ENCODE measurements at regions not wholly inside any gene's neighbourhood (a gene's known extent, or its start where the extent isn't known, plus 50 kb on each side); places are given as distances from the start of the nearest gene placed in this dataset.

- 50 to 66% (median 60%) methylated on average over 3 of the region's 3 CpGs for WGBS, 5 donors
- no peak for TF ChIP-seq POLR2AphosphoS5 (IDR thresholded peaks at IDR 0.05)
- TF ChIP-seq, protein P1, sequence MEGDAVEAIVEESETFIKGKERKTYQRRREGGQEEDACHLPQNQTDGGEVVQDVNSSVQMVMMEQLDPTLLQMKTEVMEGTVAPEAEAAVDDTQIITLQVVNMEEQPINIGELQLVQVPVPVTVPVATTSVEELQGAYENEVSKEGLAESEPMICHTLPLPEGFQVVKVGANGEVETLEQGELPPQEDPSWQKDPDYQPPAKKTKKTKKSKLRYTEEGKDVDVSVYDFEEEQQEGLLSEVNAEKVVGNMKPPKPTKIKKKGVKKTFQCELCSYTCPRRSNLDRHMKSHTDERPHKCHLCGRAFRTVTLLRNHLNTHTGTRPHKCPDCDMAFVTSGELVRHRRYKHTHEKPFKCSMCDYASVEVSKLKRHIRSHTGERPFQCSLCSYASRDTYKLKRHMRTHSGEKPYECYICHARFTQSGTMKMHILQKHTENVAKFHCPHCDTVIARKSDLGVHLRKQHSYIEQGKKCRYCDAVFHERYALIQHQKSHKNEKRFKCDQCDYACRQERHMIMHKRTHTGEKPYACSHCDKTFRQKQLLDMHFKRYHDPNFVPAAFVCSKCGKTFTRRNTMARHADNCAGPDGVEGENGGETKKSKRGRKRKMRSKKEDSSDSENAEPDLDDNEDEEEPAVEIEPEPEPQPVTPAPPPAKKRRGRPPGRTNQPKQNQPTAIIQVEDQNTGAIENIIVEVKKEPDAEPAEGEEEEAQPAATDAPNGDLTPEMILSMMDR (IDR thresholded peaks at IDR 0.05) = no peak
- TF ChIP-seq POLR2A (IDR thresholded peaks at IDR 0.05) = no peak
- TF ChIP-seq EP300 (IDR thresholded peaks at IDR 0.05) = no peak
- Histone ChIP-seq H3K4me1 (no peaks in the 10 kb centered on the region), H3K4me3 (no peak overlapping the region), H3K27me3 (peaks cover 0 to 3% (median 0%) of the 10 kb centered on the region in 3 donors), H3K9me3 (peaks cover 0 to 14% (median 10%) of the 10 kb centered on the region in 4 donors), H3K27ac (no peak overlapping the region), H3K36me3 (no peaks in the 10 kb centered on the region)
- intact Hi-C loops (cut with DNase I; ENCODE audit: low total_unique reads) = no loop called here
- no peak for DNase-seq
Measured at GRCh38 chr14:94989946-94990345, 167.4 kb downstream of the DICER1 start.

- intact Hi-C loops (cut with DNase I; ENCODE audit: low total_unique reads) = no loop called here
- H3K27ac ChIP-seq = no peak overlapping the region
- 62 to 82% (median 66%) methylated on average over 4 of the region's 4 CpGs for WGBS, 5 donors
- no peaks in the 10 kb centered on the region for H3K4me1 ChIP-seq
- H3K36me3 ChIP-seq = no peaks in the 10 kb centered on the region
- H3K9me3 ChIP-seq = peaks cover 0 to 14% (median 10%) of the 10 kb centered on the region in 4 donors
- TF ChIP-seq POLR2A (IDR thresholded peaks at IDR 0.05) (no peak), POLR2AphosphoS5 (IDR thresholded peaks at IDR 0.05) (no peak), EP300 (IDR thresholded peaks at IDR 0.05) (no peak)
- TF ChIP-seq, protein P1 (IDR thresholded peaks at IDR 0.05) = no peak
- no peak for DNase-seq
- H3K27me3 ChIP-seq = no peaks in the 10 kb centered on the region
- no peak overlapping the region for H3K4me3 ChIP-seq
Measured at GRCh38 chr14:94989417-94989816, 167.9 kb downstream of the DICER1 start.

GRCh38 chr14:94987409-94987808 is 169.9 kb downstream of the DICER1 start:
- DNase-seq = no peak
- WGBS, 5 donors = 92 to 99% (median 95%) methylated on average over 2 of the region's 2 CpGs
- TF ChIP-seq EP300 (IDR thresholded peaks at IDR 0.05) (no peak), POLR2A (IDR thresholded peaks at IDR 0.05) (no peak), POLR2AphosphoS5 (IDR thresholded peaks at IDR 0.05) (no peak)
- TF ChIP-seq, protein P1 (IDR thresholded peaks at IDR 0.05) = no peak

GRCh38 chr14:94979891-94980290 is 177.4 kb downstream of the DICER1 start:
- Histone ChIP-seq H3K27me3 (no peaks in the 10 kb centered on the region), H3K4me1 (peaks cover 7 to 9% (median 9%) of the 10 kb centered on the region in 4 donors), H3K36me3 (no peaks in the 10 kb centered on the region), H3K4me3 (no peak overlapping the region), H3K9me3 (no peaks in the 10 kb centered on the region), H3K27ac (no peak overlapping the region)
- TF ChIP-seq EP300 (IDR thresholded peaks at IDR 0.05) (no peak), POLR2A (IDR thresholded peaks at IDR 0.05) (no peak)
- TF ChIP-seq, protein P1 (IDR thresholded peaks at IDR 0.05) = no peak
- no peak for DNase-seq
- intact Hi-C loops (cut with DNase I; ENCODE audit: low total_unique reads) = no loop called here
- 61 to 87% (median 83%) methylated on average over 3 of the region's 3 CpGs for WGBS, 5 donors

More at GRCh38 chr14:94987409-94987808, 169.9 kb downstream of the DICER1 start:
- intact Hi-C loops (cut with DNase I; ENCODE audit: low total_unique reads) = no loop called here
- no peaks in the 10 kb centered on the region for H3K27me3 ChIP-seq
- peaks cover 0 to 14% (median 10%) of the 10 kb centered on the region in 4 donors for H3K9me3 ChIP-seq
- no peak overlapping the region for H3K27ac ChIP-seq
- H3K4me1 ChIP-seq = no peaks in the 10 kb centered on the region
- no peak overlapping the region for H3K4me3 ChIP-seq
- no peaks in the 10 kb centered on the region for H3K36me3 ChIP-seq
